Umbilical cord (tissue), 1 donor: ENCODE measurements at regions not wholly inside any gene's neighbourhood (a gene's known extent, or its start where the extent isn't known, plus 50 kb on each side); places are given as distances from the start of the nearest gene placed in this dataset.
"Not testable (repeated sequence)": the region's sequence is repeated elsewhere in the genome, so short reads cannot be mapped to it uniquely, and the experiment has no call there.

ENCODE experiments used
- DNase-seq: peaks from one replicate; pipeline ENCODE4 v3.0.0-alpha.2; 2015; ENCODE audit warnings: low spot score

GRCh38 chr1:185406006-185406690 lies 89.1 kb upstream of the IVNS1ABP start:
- no peak for DNase-seq

DNA sequence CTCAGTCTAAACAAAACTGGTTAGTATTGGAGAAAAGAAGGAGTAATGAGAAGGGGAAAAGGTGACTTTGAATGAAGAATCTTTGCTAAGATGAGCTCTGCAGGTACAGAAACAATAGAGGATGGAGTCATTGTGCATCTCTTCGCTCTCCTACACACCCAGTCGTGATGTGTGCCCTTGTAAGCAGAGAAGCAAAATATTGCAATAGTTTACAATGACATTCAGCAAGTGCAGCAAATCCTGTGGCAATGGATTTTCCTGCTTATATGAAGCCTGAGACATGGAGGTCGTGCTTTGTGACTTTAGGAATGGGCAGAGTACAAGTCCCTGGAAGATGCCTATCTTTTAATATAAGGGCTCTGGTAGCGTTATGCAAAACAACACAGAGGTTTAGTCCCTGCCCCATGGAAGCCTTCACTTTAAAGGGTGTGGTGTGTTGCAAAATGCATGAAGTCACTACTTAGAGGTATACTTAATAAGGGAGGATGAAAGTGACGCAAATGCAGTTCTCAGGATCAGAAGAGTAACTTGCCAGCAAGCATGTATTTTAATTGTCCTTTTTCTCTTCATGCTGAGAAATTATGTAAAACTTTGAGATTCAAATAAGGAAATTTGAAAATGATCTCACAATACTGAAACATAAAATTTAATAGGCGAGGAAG lies 88.0 kb upstream of the IVNS1ABP start:
- no peak for DNase-seq

- DNase-seq: peak; percentile 35
Observed at GRCh38 chr1:185404291-185404690, 87.2 kb upstream of the IVNS1ABP start.

DNA sequence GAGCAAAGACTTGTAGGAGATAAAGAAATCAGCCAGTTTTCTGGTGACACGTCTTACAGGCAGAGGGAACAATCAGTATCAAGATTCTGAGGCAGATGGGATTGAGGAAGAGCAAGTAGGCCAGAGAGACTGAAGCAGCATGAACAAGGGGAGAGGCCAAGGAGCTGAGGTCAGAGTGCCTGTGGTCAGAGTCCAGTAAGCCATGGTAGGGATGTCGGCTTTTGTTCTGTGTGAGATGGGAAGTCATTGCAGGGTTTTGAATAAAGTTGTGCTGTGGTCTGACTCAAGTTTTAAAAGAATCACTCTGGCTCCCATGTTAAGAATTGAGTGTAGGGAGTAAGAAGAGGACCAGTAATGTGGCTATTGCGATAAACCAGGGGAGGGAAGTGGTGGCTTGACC lies 85.9 kb upstream of the IVNS1ABP start:
- no peak for DNase-seq

DNA sequence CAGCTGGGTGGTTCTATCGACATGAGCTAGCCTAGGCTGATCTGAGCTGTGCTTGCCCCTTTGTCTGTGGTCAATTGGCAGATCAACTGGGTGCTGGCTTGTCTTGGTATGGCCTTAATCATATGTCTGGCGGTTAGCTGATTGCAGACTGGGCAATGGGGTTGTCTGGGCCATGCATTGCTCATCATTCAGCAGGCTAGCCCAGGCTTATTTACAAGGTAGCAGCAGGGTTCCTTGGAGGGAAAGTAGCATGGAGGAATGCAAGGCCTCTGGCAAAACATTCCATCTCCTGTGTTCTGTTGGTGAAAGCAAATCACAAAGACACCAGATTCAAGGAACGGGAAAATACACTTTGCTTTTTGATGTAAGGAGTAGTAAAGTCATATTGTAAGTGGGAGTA lies 84.0 kb upstream of the IVNS1ABP start:
- DNase-seq: no peak

DNA sequence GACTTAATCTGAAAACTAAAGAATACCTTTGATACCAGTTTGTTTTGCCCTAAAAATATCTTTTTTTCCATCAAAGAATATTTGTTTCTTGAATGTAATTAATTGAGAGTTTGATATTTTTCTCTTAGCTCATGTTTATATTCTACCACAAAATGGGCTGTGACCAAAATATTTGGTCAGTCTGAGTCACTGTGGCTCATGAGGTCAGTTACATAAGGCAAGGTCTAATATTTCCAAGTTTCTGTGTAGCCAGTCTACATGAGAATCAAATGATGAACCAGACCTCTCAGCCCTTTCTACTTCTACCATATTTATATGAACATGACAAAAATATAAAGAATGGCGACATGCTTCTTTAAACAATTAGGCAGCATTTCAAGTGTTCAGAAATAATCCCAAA lies 83.0 kb upstream of the IVNS1ABP start:
- DNase-seq: no peak

DNA sequence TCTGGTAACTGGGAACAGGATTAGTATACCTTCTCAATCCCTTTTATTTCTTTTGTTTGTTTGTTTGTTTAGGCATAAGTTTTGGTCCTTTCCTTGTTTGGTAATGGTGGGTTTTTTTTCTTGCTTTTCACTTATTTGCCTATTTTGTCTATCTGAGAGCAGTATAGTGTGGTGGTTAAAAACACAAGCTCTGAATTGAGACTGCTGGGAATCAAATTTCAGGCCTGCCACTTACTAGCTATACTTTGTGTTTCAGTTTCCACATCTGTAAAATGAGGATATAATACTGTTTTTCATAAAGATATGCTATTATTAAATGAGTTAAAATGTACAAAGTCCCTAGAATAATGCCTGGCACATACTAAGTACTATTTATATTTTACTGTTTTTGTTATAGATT lies 81.6 kb upstream of the IVNS1ABP start:
- no peak for DNase-seq

DNA sequence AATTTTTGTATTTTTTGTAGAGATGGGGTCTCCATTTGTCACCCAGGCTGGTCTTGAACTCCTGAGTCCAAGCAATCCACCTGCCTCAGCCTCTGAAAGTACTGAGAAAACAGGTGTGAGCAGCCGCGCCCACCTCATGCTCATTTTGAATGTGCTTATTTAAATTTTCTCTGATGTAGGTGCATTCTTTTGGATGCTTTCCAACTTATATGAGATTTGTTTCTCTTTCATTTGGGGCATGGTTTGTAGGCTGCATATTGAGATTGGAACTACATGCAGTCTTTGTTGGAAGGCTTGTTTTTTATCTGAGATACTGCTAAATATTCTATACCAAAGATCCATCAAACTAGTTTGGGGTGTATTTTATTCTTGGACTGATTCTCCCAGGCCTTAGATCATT lies 81.0 kb upstream of the IVNS1ABP start:
- no peak for DNase-seq

DNA sequence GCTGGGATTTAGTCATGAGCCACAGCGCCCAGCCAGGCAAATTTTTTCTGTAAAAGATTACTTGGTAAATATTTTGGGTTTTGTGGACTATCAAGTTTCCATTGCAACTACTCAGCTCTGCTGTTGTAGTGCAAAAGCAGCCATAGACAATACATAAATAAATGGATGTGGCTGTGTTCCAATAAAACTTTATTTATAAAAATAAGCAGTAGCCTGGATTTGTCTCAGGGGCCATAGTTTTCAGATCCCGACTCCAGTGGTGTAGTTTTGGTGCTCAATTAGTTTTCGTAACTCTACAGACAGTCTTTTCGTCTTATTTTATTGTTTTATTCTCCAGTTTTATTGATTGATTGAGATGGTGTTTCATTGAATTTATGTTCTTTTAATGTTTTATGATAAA lies 80.1 kb upstream of the IVNS1ABP start:
- DNase-seq: no peak

- DNase-seq: no peak
Observed at GRCh38 chr1:185396126-185396525, 79.1 kb upstream of the IVNS1ABP start.

- no peak for DNase-seq
Observed at GRCh38 chr1:185393815-185394214, 76.8 kb upstream of the IVNS1ABP start.

DNA sequence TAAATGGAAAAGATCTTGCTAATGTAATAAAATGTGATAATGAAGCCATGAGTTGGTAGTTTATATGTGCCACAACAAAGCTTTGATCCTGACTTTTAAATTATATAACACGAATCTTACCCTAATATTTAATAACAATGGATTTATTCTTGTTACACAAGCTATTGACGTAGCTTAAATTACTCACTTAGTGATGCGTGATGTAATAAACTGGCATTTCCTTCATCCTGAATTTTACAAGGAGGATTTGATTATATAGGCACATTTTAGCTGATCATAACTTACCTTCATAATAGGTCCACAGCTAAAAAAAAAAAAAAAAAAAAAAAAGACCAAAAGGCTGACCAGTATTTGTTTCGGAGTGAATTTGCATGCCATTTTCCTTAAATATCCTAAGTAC lies 76.2 kb upstream of the IVNS1ABP start:
- DNase-seq: no peak

GRCh38 chr1:185388815-185389214 lies 71.8 kb upstream of the IVNS1ABP start:
- DNase-seq: no peak

- no peak for DNase-seq
Observed at GRCh38 chr1:185388346-185388745, 71.3 kb upstream of the IVNS1ABP start.

- DNase-seq: no peak
Observed at GRCh38 chr1:185385991-185386390, 68.9 kb upstream of the IVNS1ABP start.

DNA sequence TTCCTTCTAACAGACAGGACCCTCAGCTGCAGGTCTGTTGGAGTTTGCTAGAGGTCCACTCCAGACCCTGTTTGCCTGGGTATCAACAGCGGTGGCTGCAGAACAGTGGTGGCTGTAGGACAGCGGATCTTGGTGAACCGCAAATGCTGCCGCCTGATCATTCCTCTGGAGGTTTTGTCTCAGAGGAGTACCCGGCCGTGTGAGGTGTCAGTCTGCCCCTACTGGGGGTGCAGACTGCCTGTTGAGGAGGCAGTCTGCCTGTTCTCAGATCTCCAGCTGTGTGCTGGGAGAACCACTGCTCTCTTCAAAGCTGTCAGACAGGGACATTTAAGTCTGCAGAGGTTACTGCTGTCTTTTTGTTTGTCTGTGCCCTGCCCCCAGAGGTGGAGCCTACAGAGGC lies 66.8 kb upstream of the IVNS1ABP start:
- DNase-seq: not testable (repeated sequence)

DNA sequence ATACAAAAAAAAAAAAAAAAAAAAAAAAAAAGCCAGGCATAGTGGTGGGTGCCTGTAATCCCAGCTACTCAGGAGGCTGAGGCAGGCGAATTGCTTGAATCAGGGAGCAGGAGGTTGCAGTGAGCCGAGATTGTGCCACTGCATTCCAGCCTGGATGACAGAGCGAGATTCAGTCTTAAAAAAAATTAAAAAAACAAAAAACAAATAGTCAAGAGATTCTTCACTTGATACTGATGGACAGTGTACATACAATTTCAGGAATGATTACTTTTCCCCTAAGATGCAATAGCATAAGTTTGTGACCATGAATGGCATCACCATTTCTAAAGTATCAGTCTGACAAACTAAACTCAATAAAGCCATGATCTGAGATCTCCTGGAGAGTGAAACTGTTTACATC lies 60.8 kb upstream of the IVNS1ABP start:
- no peak for DNase-seq

DNA sequence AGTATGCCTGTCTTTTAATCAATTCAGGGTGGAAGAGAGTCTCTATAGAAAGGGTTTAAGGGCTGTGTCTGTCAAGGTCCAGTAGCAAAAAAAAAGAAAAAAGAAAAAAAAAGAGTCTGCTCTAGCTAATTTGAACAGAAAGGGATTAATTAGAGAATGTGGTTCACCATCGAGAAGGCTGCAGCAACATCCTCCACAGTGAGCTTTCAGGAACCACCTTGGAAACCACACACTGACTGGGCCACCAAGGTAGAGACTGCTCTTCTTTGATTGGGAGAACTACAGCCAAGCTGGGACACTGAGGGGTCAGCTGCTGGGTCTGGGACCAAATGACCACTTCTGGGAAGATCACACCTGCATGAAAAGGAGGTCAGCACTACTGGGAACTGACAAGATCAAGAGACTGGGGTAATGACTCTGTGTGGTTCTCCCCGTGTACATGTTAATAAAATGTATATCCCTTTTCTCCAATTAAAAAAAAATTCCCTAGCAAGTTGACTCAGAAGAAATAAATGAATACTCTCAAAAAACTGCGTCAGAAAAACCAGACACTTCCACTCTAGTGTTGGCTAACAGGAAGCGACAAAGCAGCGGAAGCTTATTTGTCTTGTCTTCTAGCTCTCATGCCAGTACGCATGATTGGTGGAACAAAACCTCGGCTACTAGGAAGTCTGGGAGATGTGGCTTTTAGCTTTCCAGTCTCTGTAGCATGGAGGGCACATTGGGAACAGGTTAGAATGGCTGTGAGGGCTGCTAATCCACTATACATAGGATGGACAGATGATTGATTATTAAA lies 60.0 kb upstream of the IVNS1ABP start:
- peak; percentile 10 for DNase-seq

DNA sequence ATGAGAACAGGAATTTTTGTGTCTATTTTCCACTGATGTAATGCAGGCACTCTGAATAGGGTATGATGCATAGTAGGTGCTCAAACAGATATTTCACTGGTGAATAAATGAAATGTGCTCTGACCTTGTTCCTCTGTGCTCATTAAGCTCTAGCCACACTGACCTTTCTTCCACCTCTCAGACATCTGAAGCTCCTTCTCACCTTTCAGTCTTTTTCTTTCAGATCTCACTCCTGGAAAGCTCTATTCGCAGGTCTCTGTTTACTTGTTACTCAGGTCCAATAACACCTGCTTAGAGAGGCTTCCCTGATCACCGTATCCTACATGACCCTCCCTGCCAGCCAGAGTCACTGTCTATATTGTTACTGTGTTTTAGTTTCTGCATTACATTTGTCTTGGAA lies 59.2 kb upstream of the IVNS1ABP start:
- DNase-seq: no peak

DNA sequence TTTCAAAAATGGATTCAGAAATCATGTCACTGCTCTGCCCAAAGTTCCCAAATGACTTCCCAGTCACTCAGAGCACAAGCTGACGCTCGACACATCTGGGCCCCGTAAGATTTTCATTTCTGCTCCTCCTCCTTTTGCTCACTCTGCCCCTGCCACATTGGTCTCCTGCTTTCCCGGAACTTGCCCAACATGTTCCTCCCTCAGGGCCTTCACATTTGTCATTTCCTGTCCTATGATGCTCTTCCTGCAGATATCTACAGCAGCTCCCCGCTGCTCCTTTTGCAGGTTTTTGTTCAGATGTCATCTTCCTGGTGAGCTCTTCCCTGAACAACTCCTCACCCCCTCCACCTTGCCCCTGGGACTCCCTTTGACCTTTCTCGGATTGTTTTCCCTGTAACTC lies 58.5 kb upstream of the IVNS1ABP start:
- no peak for DNase-seq

GRCh38 chr1:185373813-185374529 lies 56.9 kb upstream of the IVNS1ABP start:
- no peak for DNase-seq

DNA sequence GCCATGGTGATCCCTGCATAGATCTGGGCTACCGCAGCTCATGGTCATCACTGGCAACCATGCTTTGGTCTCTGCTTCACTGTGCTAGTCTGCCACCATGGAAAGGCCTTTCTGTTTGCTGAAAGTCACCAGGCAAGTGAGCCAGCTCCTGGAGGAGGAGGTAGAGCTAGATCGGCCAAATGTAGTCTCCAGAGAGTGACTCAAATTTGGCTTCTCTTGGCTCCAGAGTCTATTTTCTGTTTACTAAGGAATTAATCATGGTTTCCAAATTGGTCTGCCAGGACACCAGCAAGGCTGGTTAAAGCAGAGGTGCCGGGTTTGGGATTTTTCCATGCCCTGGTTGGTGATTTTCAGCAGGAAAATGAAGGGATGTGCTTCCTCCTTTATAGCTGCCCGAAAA lies 52.7 kb upstream of the IVNS1ABP start:
- no peak for DNase-seq
